ENCODE measurements at regions not wholly inside any gene's neighbourhood (a gene's known extent, or its start where the extent isn't known, plus 50 kb on each side); places are given as distances from the start of the nearest gene placed in this dataset.

GRCh38 chr10:36803229-36803628, 322.2 kb upstream of the ANKRD30A start:
- Histone ChIP-seq H3K4me3 (ENCODE audit: insufficient read depth, low read depth, low read length) (no peak overlapping the region), H3K79me2 (ENCODE audit: insufficient read depth, low read length) (no peaks in the 10 kb centered on the region), H3K4me2 (ENCODE audit: low read length) (no peak overlapping the region), H3K4me1 (ENCODE audit: insufficient read depth, low read length) (no peaks in the 10 kb centered on the region), H3K9me3 (ENCODE audit: insufficient read depth, low read depth, low read length) (no peaks in the 10 kb centered on the region), H4K20me1 (ENCODE audit: insufficient read depth, low read length) (no peaks in the 10 kb centered on the region), H3K27ac (ENCODE audit: low read depth, low read length) (no peak overlapping the region), H2AFZ (ENCODE audit: low read depth, low read length) (no peak overlapping the region), H3K36me3 (ENCODE audit: insufficient read depth, low read length) (no peaks in the 10 kb centered on the region), H3K9ac (ENCODE audit: low read length) (no peak overlapping the region), H3K27me3 (ENCODE audit: insufficient read depth, low read length) (no peaks in the 10 kb centered on the region)
- no peak overlapping the region for H3K4me3 Mint-ChIP-seq (ENCODE audit: unreplicated experiment)
- no peak overlapping the region for H3K27ac Mint-ChIP-seq (ENCODE audit: unreplicated experiment)
- no peaks in the 10 kb centered on the region for H3K36me3 Mint-ChIP-seq (ENCODE audit: low read depth, unreplicated experiment)
- no peaks in the 10 kb centered on the region for H3K9me3 Mint-ChIP-seq (ENCODE audit: unreplicated experiment)
- FAIRE-seq: no peak
- peaks cover 7% of the 10 kb centered on the region for H3K4me1 Mint-ChIP-seq (ENCODE audit: low read depth, unreplicated experiment)
- no peaks in the 10 kb centered on the region for H3K27me3 Mint-ChIP-seq (ENCODE audit: low read depth, unreplicated experiment)
- TF ChIP-seq CTCF (IDR thresholded peaks at IDR 0.05; ENCODE audit: insufficient read depth, low read depth, low read length): no peak
- no peak for TF ChIP-seq EZH2 (IDR thresholded peaks at IDR 0.05; ENCODE audit: insufficient read depth, low read length)
- no peak for DNase-seq (ENCODE audit: low read depth)

DNA sequence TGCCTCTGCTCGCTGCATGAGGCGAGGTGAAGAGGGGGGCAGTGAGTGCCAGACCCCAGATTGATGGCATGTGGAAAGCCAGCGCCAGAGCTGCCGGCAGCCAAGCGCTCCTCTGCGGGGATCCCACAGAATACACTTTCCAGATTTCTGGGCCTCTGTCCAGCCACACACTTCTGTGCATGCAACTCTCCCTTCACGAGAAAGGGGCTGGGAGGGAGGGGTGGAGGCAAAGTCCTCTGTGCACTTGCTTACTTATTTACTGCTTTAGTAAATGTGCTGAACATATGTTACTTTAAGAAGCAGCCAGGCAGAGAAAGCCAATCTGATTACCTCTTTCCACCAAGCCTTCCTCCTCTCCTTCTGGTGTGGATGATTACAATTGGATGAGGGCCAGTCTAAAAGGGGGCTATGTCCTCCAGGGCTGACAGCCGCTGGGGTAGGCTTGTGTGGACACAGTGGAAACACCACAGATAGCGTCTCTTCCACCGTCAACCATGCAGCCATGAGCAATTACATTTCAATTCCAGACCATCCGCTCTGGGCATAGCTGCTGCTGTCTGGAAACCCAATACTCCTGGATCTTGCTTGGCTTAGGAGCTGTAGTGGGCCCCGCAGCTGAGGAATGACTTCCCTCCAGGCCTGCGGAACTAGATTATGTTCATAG, 322.8 kb upstream of the ANKRD30A start:
- Histone ChIP-seq H3K36me3 (ENCODE audit: insufficient read depth, low read length) (no peaks in the 10 kb centered on the region), H3K79me2 (ENCODE audit: insufficient read depth, low read length) (no peaks in the 10 kb centered on the region), H2AFZ (ENCODE audit: low read depth, low read length) (peak overlapping the region; percentile 35), H3K4me3 (ENCODE audit: insufficient read depth, low read depth, low read length) (no peak overlapping the region), H3K4me1 (ENCODE audit: insufficient read depth, low read length) (no peaks in the 10 kb centered on the region), H3K27ac (ENCODE audit: low read depth, low read length) (no peak overlapping the region), H3K27me3 (ENCODE audit: insufficient read depth, low read length) (no peaks in the 10 kb centered on the region), H4K20me1 (ENCODE audit: insufficient read depth, low read length) (no peaks in the 10 kb centered on the region), H3K9me3 (ENCODE audit: insufficient read depth, low read depth, low read length) (no peaks in the 10 kb centered on the region), H3K9ac (ENCODE audit: low read length) (no peak overlapping the region), H3K4me2 (ENCODE audit: low read length) (no peak overlapping the region)
- peaks cover 7% of the 10 kb centered on the region for H3K4me1 Mint-ChIP-seq (ENCODE audit: low read depth, unreplicated experiment)
- FAIRE-seq (no peak), DNase-seq (ENCODE audit: low read depth) (no peak)
- TF ChIP-seq EZH2 (IDR thresholded peaks at IDR 0.05; ENCODE audit: insufficient read depth, low read length): no peak
- no peak for TF ChIP-seq CTCF (IDR thresholded peaks at IDR 0.05; ENCODE audit: insufficient read depth, low read depth, low read length)
- no peaks in the 10 kb centered on the region for H3K36me3 Mint-ChIP-seq (ENCODE audit: low read depth, unreplicated experiment)
- no peak overlapping the region for H3K4me3 Mint-ChIP-seq (ENCODE audit: unreplicated experiment)
- no peaks in the 10 kb centered on the region for H3K27me3 Mint-ChIP-seq (ENCODE audit: low read depth, unreplicated experiment)
- H3K9me3 Mint-ChIP-seq (ENCODE audit: unreplicated experiment): no peaks in the 10 kb centered on the region
- no peak overlapping the region for H3K27ac Mint-ChIP-seq (ENCODE audit: unreplicated experiment)

DNA sequence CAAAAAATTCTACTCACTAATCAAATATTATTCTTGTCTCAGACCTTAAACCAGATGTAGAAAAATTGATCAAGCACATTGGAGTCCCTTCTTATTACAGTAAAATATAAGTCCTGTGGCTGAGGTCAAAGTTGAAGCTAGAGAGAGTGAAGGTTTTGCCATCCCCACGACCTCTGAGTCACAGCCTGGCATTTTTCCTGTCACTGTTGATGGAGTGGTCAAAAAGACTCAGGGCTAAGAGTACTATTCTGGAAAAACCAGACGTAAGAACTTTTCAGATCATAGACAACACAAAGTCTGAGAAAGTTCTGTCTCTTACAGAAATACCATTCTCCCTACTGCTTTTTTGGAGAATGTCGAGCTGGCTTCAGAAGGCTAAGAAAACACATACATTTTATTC, 323.7 kb upstream of the ANKRD30A start:
- no peaks in the 10 kb centered on the region for H3K9me3 Mint-ChIP-seq (ENCODE audit: unreplicated experiment)

More for the DNA sequence above, 323.7 kb upstream of the ANKRD30A start:
- Histone ChIP-seq H3K4me1 (ENCODE audit: insufficient read depth, low read length) (no peaks in the 10 kb centered on the region), H3K4me3 (ENCODE audit: insufficient read depth, low read depth, low read length) (no peak overlapping the region), H3K9ac (ENCODE audit: low read length) (no peak overlapping the region), H3K9me3 (ENCODE audit: insufficient read depth, low read depth, low read length) (no peaks in the 10 kb centered on the region), H3K36me3 (ENCODE audit: insufficient read depth, low read length) (no peaks in the 10 kb centered on the region), H3K79me2 (ENCODE audit: insufficient read depth, low read length) (no peaks in the 10 kb centered on the region), H3K27ac (ENCODE audit: low read depth, low read length) (no peak overlapping the region), H3K4me2 (ENCODE audit: low read length) (no peak overlapping the region), H4K20me1 (ENCODE audit: insufficient read depth, low read length) (no peaks in the 10 kb centered on the region), H3K27me3 (ENCODE audit: insufficient read depth, low read length) (no peaks in the 10 kb centered on the region), H2AFZ (ENCODE audit: low read depth, low read length) (no peak overlapping the region)
- TF ChIP-seq EZH2 (IDR thresholded peaks at IDR 0.05; ENCODE audit: insufficient read depth, low read length): no peak
- Mint-ChIP-seq H3K27ac (ENCODE audit: unreplicated experiment) (peak overlapping the region; percentile 12), H3K4me1 (ENCODE audit: low read depth, unreplicated experiment) (peaks cover 7% of the 10 kb centered on the region), H3K36me3 (ENCODE audit: low read depth, unreplicated experiment) (no peaks in the 10 kb centered on the region), H3K27me3 (ENCODE audit: low read depth, unreplicated experiment) (no peaks in the 10 kb centered on the region), H3K4me3 (ENCODE audit: unreplicated experiment) (no peak overlapping the region)
- DNase-seq (ENCODE audit: low read depth) (no peak), FAIRE-seq (no peak)

All from astrocyte (in vitro differentiated cells and primary cell).